ENCODE measurements at regions not wholly inside any gene's neighbourhood (a gene's known extent, or its start where the extent isn't known, plus 50 kb on each side); places are given as distances from the start of the nearest gene placed in this dataset.

DNA sequence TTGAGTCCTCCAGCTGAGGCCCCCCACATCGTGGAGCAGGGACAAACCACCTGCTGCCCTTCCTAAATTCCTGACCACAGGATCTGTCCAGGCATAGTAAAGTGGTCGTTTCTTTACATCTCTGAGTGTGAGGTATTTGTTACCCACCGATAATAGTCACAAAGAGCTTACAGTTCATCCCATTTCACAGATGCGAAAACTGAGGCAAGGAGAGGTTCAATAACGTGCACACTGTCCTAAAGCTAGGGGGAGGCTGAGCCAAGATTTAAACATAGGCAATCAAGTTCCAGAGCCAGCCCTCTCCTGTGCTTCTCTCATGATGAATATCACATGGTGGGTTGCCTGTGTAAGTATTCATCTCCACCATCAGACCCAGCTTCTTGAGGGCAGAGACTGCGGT is 135.4 kb downstream of the CCT6B start:
- no peak for TF ChIP-seq GATA3 (IDR thresholded peaks at IDR 0.05; ENCODE audit: low read depth, low read length)
- no peak for TF ChIP-seq GATA2 (IDR thresholded peaks at IDR 0.05; ENCODE audit: low read depth, low read length)

Data from SH-SY5Y (cell line).